Endothelial cell of hepatic sinusoid (primary cell): ENCODE measurements at regions not wholly inside any gene's neighbourhood (a gene's known extent, or its start where the extent isn't known, plus 50 kb on each side); places are given as distances from the start of the nearest gene placed in this dataset.

Experiments
- in situ Hi-C: cut with HindIII; loops from 2 replicates; pipeline ENCODE4 v1.10.0; 2017; ENCODE audit warnings: low sequenced_read_pairs

- in situ Hi-C loops: no loop called here
Observed at GRCh38 chr6:2434116-2434515, 188.7 kb upstream of the GMDS start.

DNA sequence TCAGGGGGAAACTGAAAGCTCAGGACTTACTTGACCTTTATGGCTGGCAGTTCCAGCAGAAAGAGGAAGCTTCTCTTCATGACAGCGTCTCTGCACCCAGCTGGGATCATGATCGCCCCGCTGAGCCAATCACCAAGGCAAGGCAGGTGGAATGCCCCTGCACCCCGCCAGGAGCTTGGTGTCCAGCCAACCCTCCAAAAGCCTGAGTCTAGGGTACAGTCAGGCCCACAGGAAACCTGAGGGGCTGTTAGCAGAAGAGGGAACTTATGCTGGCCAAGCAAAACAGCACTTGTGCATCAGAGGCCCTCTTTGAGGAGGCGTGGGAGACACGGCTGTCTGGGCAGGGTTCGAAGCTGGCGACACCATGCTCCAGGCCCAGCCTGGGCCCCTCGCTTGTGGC is 188.3 kb upstream of the GMDS start:
- in situ Hi-C loops: no loop called here

- in situ Hi-C loops: no loop called here
Observed at GRCh38 chr6:2433266-2433665, 187.9 kb upstream of the GMDS start.

DNA sequence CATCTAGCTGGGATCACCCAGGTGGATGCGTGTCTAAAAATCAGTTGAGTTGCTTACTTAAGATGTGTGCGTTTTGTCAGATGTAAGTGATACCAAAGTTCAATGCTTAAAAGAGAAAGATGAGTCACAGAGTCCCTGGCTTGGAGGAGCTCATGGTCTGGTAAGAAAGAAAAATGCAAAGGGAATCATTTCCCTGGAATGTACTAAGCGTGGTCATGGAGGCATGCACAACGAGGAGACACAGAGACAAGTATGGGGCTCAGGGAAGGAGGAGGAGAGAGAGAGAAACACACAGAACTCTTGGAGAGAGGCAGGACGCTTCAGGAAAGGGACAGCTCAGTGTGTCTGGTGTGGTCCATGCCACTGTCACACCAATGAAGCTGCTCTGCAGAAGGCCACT is 186.9 kb upstream of the GMDS start:
- in situ Hi-C loops: no loop called here

- in situ Hi-C loops: no loop called here
Observed at GRCh38 chr6:2430612-2431011, 185.2 kb upstream of the GMDS start.

DNA sequence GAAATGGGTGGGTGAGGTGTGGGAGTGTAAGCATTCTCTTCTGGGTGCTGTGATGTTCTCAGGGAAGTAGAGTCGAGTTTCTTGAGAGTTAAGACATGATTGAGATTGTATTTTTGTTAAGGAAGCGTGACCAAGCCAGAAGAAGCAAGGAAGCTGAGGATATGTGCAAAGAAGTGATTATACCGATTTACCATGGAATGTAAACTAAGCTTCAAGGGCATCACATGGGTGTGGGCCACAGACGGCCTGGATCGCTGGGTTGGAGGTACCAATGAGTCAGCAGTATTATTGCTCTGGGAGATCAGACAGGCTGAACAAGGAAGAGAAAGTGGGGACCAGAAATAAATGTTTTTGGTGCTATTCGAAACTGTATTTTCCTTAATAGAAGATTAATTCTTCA is 184.1 kb upstream of the GMDS start:
- in situ Hi-C loops: no loop called here

DNA sequence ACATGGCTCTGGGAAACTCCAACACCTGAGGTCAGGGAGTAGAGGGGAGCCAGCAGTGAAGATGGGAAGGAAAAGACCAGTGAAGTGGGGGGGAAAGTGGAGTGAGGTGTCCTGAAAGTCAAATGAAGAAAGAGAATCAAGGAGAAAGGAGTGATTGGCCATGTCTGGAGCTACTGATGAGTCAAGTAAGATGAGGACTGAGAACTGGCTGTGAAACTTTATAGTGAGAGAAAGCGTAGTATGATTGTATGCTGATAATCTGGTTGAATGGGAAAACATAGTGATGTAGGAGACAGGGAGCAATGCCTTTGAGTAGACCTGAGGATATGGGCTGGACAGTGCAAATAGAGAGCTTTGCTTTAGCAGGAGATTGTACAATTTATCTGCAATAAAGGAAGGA is 183.6 kb upstream of the GMDS start:
- in situ Hi-C loops: no loop called here

GRCh38 chr6:2426561-2427340 is 181.3 kb upstream of the GMDS start:
- in situ Hi-C loops: no loop called here

- in situ Hi-C loops: no loop called here
Observed at GRCh38 chr6:2416128-2416712, 170.8 kb upstream of the GMDS start.

DNA sequence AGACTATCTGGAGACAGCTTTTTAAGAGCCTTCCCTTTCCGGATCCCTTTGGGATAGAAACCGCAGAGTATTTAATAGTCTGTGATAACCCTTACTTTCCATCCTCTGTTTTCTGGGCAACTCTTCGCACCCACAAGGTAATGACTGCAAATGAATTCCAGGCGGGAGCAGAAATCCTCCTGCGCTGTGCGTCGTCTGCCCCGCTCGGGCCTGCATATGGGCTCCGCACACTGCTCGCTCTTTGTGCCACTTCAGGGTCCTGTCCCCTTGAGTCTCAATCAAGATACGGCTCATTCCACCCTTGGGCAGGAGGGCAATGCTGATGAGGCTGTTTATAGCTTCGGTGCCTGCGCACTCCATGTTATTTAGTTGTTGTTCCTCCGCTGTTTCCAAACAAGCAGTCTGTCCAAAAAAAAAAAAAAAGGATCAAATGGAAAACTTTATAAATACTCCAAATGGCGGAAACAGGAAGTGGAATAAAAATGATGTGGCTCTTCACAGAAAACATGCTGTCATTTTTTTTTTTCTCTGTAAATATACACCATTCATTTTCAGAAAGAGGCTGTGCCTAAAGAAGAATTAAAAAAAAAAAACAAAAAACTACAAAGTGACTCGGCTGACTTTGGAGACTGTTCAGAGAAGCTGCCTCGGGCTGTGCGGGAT is 169.6 kb upstream of the GMDS start:
- in situ Hi-C loops: loop anchor here (5.0 kb wide), 1 partner anchor 57 kb away; no protein-coding TSS in a partner anchor

GRCh38 chr6:2412731-2413130 is 167.3 kb upstream of the GMDS start:
- in situ Hi-C loops: loop anchor here (5.0 kb wide), 1 partner anchor 60 kb away; no protein-coding TSS in a partner anchor

- in situ Hi-C loops: loop anchor here (5.0 kb wide), 1 partner anchor 61 kb away; no protein-coding TSS in a partner anchor
Observed at GRCh38 chr6:2410656-2411380, 165.4 kb upstream of the GMDS start.

DNA sequence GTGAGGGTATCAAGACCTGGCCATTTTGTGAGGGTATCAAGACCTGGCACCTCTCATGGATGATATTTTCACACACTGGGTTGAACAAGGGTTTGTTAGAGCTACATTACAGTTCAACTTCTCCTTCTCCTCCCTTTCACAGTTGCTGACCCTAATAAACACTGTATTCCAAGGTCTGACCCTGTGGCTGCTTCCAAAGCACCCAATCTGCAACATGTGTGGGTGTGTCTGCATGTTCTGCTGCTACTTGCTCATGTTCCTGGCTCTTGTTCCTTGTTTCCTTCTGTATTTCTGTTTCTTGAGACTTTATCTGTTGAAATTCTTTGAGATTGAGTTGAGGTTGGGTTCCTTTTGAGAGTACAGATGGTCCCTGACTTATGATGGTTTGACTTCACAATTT is 162.1 kb upstream of the GMDS start:
- in situ Hi-C loops: no loop called here

DNA sequence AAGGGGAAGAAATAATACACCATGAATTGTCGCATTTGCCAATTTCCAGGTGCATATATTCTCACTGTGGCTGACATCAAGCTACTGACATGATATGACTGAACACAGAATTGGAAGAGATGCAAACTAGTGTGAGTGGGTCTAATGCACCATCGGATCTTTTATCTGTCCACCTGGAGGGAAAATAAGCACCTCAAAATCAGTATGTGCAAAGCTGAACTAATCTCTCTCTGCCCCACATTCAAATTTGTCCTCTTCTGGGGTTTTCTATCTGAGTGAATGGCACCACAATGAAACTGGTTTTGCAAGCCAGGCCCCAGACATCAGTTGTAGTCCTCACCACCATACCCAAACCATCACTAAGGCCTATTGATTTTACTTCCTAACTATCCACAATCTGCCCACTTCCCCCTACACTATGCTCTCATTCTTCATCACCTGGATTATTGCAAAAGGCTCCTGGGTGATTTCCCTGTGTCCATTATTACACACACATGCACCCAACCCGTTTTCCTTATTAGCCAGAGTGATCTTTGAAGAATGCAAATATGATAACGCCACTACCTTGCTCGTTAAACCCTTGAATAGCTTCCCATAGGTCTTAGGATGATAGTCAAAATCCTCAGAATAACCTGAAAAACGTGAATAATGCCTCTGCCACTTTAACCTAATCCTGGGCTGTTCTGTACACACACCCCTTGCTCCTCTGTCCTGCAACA is 159.0 kb upstream of the GMDS start:
- in situ Hi-C loops: no loop called here

DNA sequence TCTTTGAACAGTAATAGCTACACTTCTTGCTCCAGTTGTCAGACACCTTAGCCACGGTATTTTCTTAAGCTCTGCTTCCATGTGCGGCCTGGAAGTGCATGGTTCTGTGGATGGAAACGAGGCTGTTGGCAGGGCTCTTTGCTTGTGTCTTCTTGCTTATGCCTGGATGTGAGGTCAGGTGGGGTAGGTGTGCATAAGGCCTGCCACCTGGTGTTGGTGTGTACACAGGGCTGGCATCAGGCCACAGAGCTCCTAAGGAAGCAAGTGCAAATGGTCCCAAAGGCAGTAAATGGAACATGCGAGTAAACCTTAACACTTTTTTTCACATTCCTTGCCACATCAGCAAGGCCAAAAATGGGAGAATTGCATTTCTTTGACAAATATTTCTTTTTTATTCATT is 158.1 kb upstream of the GMDS start:
- in situ Hi-C loops: no loop called here

DNA sequence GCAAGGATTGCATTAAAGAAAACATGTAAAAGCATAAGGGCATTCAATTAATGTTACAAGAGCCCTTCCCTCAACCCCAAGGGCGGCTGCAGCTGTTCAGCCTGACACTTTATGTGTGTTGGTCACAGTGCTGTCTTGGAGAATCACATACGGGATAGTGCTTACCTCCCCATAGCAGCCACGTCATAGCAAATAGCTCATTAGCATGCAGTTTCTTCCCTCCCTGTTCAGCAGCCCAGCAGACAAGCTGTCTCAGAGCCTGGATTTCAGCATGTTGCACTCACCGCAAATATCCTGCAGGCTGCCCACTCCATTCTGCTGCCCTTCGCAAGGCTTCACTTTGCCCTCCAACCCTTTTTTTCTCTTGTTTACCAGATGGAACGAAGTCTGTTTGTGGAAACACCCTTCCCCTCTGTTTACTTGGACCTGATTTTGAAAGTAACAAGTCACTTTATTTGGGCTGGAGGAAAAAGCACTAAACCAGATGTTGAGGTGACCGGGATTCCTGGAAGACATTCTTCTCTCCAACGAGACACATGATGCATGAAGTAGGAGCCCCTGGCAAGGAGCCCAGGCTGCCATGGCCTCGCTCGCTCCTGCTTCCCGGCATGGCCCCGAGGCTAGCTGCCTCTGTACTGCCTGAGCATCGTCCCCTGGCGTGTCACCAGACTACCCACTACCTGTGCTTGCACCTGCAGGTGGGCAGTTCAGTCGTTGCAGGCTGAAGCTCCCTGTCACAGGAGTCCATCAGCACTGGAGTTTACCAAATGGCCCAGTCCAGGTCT is 151.6 kb upstream of the GMDS start:
- in situ Hi-C loops: no loop called here

DNA sequence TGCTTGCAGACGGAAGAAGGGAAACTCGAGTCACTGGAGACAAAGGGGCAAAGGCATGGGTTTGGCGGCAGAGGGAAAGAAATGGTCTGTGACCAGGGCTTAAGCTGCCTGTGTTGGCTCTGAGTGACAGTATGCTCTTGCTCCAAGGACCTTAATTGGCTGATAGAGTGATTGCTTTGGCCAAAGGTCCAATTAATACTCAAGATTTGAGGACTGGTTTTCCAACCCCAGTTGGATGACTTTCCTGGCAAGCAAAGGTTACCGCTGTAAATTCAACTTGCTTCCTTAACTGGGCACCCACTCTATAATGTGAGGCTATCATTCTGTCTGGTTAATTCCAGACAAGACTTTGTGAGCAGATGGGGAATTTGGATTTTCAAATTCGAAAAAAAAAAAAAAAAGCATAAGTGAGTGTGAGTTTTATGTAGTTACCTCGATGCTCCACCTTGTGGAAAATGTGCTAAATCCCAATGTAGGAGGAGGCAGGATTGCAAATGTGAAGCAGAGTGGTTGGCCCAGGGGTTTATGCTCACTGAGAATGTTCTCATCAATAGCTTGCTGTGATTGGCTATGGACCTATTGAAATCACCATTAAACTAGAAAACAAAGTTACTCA is 150.7 kb upstream of the GMDS start:
- in situ Hi-C loops: no loop called here

GRCh38 chr6:2388554-2389324 is 143.3 kb upstream of the GMDS start:
- in situ Hi-C loops: no loop called here

GRCh38 chr6:2387445-2387844 is 142.0 kb upstream of the GMDS start:
- in situ Hi-C loops: no loop called here
